RWPE2 (cell line): ENCODE measurements at regions not wholly inside any gene's neighbourhood (a gene's known extent, or its start where the extent isn't known, plus 50 kb on each side); places are given as distances from the start of the nearest gene placed in this dataset.

Experiments used
- ATAC-seq: fragments of 200-7000 bp; cut with Tn5 transposase; 3 replicates; pipeline ENCODE4 v1.9.1; 2021; ENCODE audit warnings: low read depth
- DNase-seq: peaks from one replicate; pipeline ENCODE4 v3.0.0-alpha.2; 2020; ENCODE audit warnings: low spot score
- H3K27ac ChIP-seq: fragments of 450-650 bp; 2 replicates; pipeline ENCODE4 v1.5.1; 2017; ENCODE audit warnings: mild to moderate bottlenecking; ENCODE audit not compliant: poor library complexity, severe bottlenecking
- H3K27me3 ChIP-seq: fragments of 250-450 bp; sonication (Bioruptor Pico); 2 replicates; pipeline ENCODE4 v1.5.1; 2021; ENCODE audit warnings: mild to moderate bottlenecking, moderate library complexity; ENCODE audit not compliant: insufficient read depth, poor library complexity, severe bottlenecking
- H3K36me3 ChIP-seq: fragments of 250-450 bp; sonication (Bioruptor Pico); 2 replicates; pipeline ENCODE4 v1.5.1; 2020; ENCODE audit warnings: low read depth, mild to moderate bottlenecking, moderate library complexity
- H3K4me1 ChIP-seq: fragments of 250-450 bp; sonication (Bioruptor Pico); 2 replicates; pipeline ENCODE4 v1.5.1; 2021; ENCODE audit warnings: mild to moderate bottlenecking, moderate library complexity; ENCODE audit not compliant: insufficient read depth, poor library complexity, severe bottlenecking
- H3K4me3 ChIP-seq: fragments of 250-450 bp; sonication (Bioruptor Pico); 2 replicates; pipeline ENCODE4 v1.5.1; 2021; ENCODE audit warnings: mild to moderate bottlenecking, moderate library complexity; ENCODE audit not compliant: severe bottlenecking
- H3K9me3 ChIP-seq: fragments of 250-450 bp; sonication (Bioruptor Pico); 2 replicates; pipeline ENCODE4 v1.5.1; 2021; ENCODE audit warnings: mild to moderate bottlenecking, moderate library complexity; ENCODE audit not compliant: severe bottlenecking
- CTCF ChIP-seq: fragments of 450-650 bp; IDR thresholded peaks from one replicate; pipeline ENCODE4 v1.5.1; 2017; ENCODE audit warnings: mild to moderate bottlenecking, moderate library complexity; ENCODE audit not compliant: poor library complexity, severe bottlenecking

- no peaks in the 10 kb centered on the region for H3K27me3 ChIP-seq
- DNase-seq (no peak), ATAC-seq (no peak)
- H3K9me3 ChIP-seq: no peaks in the 10 kb centered on the region
- no peak overlapping the region for H3K4me3 ChIP-seq
- no peaks in the 10 kb centered on the region for H3K4me1 ChIP-seq
- no peaks in the 10 kb centered on the region for H3K36me3 ChIP-seq
- H3K27ac ChIP-seq: no peak overlapping the region
- TF ChIP-seq CTCF: no peak
Measured at GRCh38 chr1:116185161-116185701, 74.0 kb downstream of the MAB21L3 start.

GRCh38 chr1:116189481-116189880, 78.3 kb downstream of the MAB21L3 start:
- H3K27me3 ChIP-seq: no peaks in the 10 kb centered on the region
- no peaks in the 10 kb centered on the region for H3K36me3 ChIP-seq
- DNase-seq (no peak), ATAC-seq (no peak)
- no peak overlapping the region for H3K27ac ChIP-seq
- TF ChIP-seq CTCF: no peak
- no peaks in the 10 kb centered on the region for H3K9me3 ChIP-seq
- H3K4me1 ChIP-seq: no peaks in the 10 kb centered on the region
- H3K4me3 ChIP-seq: no peak overlapping the region

GRCh38 chr1:116191294-116191693, 80.1 kb downstream of the MAB21L3 start:
- Histone ChIP-seq H3K9me3 (no peaks in the 10 kb centered on the region), H3K4me3 (no peak overlapping the region), H3K27ac (no peak overlapping the region), H3K27me3 (no peaks in the 10 kb centered on the region), H3K4me1 (no peaks in the 10 kb centered on the region), H3K36me3 (no peaks in the 10 kb centered on the region)
- DNase-seq (no peak), ATAC-seq (no peak)
- TF ChIP-seq CTCF: no peak

GRCh38 chr1:116193768-116194167, 82.6 kb downstream of the MAB21L3 start:
- no peaks in the 10 kb centered on the region for H3K36me3 ChIP-seq
- no peak overlapping the region for H3K27ac ChIP-seq
- TF ChIP-seq CTCF: no peak
- H3K9me3 ChIP-seq: no peaks in the 10 kb centered on the region
- no peaks in the 10 kb centered on the region for H3K4me1 ChIP-seq
- H3K27me3 ChIP-seq: no peaks in the 10 kb centered on the region
- DNase-seq (no peak), ATAC-seq (no peak)
- no peak overlapping the region for H3K4me3 ChIP-seq

GRCh38 chr1:116194568-116194967, 83.4 kb downstream of the MAB21L3 start:
- H3K36me3 ChIP-seq: no peaks in the 10 kb centered on the region
- no peak for TF ChIP-seq CTCF
- no peak overlapping the region for H3K27ac ChIP-seq
- H3K27me3 ChIP-seq: no peaks in the 10 kb centered on the region
- no peaks in the 10 kb centered on the region for H3K4me1 ChIP-seq
- H3K9me3 ChIP-seq: no peaks in the 10 kb centered on the region
- no peak for DNase-seq
- ATAC-seq: no peak
- H3K4me3 ChIP-seq: no peak overlapping the region
